BJ (cell line): ENCODE measurements at regions not wholly inside any gene's neighbourhood (a gene's known extent, or its start where the extent isn't known, plus 50 kb on each side); places are given as distances from the start of the nearest gene placed in this dataset.
"Not testable (repeated sequence)": the region's sequence is repeated elsewhere in the genome, so short reads cannot be mapped to it uniquely, and the experiment has no call there.

ENCODE experiments used
- CTCF ChIA-PET: fragments of 350-600 bp; formaldehyde crosslinking; extraction: SDS; loops from one replicate; lab custom pipeline; 2021; ENCODE audit warnings: antibody characterized with exemption, inconsistent platforms; lab: Yijun Ruan, JAX
- POLR2A ChIA-PET: fragments of 300-600 bp; sonication (Branson Sonifier 250); formaldehyde crosslinking; extraction: SDS; loops from one replicate; lab custom pipeline; 2021; ENCODE audit warnings: antibody characterized with exemption; lab: Charles Lee
- DNase-seq: peaks from one replicate; pipeline ENCODE4 v3.0.0-alpha.2; 2011; ENCODE audit warnings: low read depth
- H3K27me3 ChIP-seq: 2 replicates; pipeline ENCODE4 v1.6.0; 2011; ENCODE audit warnings: low read length; ENCODE audit not compliant: control insufficient read depth, insufficient read depth
- H3K36me3 ChIP-seq: 2 replicates; pipeline ENCODE4 v1.5.1; 2011; ENCODE audit warnings: low read length; ENCODE audit not compliant: control insufficient read depth, insufficient read depth
- H3K4me3 ChIP-seq: 2 replicates; pipeline ENCODE4 v1.5.1; 2011; ENCODE audit warnings: low read depth, mild to moderate bottlenecking, control low read depth, low read length
- TF ChIP-seq, protein P1 (sequence below): IDR thresholded peaks from 2 replicates; pipeline ENCODE4 v1.5.1; 2011; ENCODE audit warnings: low read depth, mild to moderate bottlenecking, control low read depth, inconsistent platforms, low read length, moderate library complexity; ENCODE audit not compliant: insufficient read depth

DNA sequence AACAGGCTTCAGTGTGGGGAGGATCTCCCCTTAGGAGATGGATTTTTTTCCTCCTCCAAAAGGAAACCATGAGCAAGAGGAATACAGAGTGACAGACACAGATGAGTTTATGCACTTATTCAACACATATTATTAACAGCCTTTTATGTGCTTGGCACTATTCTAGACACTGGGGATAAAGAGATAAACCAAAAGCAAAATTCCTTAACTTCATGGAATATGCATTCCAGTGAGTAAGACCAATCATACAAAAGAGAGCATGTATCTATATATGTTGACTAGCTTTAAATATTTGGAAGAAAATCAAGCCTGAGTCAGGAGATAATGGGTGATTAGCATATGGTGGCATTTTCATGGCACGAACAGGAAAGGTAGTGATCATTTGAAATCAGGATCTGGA lies 284.4 kb upstream of the RASGRP1 start:
- ChIA-PET CTCF (no interaction called here), POLR2A (interaction anchor here (0.5 kb wide), 1 partner anchor 41 kb away, joined by 3 read pairs; no protein-coding TSS in a partner anchor)
- H3K4me3 ChIP-seq = no peak overlapping the region
- TF ChIP-seq, protein P1, sequence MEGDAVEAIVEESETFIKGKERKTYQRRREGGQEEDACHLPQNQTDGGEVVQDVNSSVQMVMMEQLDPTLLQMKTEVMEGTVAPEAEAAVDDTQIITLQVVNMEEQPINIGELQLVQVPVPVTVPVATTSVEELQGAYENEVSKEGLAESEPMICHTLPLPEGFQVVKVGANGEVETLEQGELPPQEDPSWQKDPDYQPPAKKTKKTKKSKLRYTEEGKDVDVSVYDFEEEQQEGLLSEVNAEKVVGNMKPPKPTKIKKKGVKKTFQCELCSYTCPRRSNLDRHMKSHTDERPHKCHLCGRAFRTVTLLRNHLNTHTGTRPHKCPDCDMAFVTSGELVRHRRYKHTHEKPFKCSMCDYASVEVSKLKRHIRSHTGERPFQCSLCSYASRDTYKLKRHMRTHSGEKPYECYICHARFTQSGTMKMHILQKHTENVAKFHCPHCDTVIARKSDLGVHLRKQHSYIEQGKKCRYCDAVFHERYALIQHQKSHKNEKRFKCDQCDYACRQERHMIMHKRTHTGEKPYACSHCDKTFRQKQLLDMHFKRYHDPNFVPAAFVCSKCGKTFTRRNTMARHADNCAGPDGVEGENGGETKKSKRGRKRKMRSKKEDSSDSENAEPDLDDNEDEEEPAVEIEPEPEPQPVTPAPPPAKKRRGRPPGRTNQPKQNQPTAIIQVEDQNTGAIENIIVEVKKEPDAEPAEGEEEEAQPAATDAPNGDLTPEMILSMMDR = no peak
- no peaks in the 10 kb centered on the region for H3K27me3 ChIP-seq
- H3K36me3 ChIP-seq = no peaks in the 10 kb centered on the region
- DNase-seq = no peak

DNA sequence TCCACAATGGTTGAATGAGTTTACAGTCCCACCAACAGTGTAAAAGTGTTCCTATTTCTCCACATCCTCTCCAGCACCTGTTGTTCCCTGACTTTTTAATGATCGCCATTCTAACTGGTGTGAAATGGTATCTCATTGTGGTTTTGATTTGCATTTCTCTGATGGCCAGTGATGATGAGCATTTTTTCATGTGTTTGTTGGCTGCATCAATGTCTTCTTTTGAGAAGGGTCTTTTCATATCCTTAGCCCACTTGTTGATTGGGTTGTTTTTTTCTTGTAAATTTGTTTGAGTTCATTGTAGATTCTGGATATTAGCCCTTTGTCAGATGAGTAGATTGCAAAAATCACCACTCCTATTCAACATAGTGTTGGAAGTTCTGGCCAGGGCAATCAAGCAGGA lies 287.6 kb upstream of the RASGRP1 start:
- DNase-seq, POLR2A ChIA-PET, H3K27me3 ChIP-seq, H3K36me3 ChIP-seq, H3K4me3 ChIP-seq: not testable (repeated sequence)
- CTCF ChIA-PET = interaction anchor here (1.4 kb wide), 1 partner anchor 11 kb away, joined by 7 read pairs; no protein-coding TSS in a partner anchor

DNA sequence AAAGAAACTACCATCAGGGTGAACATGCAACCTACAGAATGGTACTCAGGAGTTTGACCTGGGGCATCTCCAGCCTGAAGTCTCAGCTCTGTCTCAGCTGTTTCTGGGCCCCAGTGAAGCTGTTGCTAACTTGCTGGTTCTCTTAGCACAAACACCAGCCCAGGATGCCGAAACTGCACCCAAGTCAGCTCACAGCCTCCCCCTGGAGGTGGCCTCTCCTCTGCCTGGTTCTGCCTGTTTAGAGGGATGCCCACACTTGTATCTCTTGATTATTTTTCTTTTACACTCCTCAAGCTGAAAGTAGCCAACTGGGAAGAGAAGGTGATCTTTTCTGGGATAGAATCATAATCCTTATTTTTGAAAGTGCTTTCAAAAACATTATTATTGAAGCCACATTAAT lies 289.0 kb upstream of the RASGRP1 start:
- Histone ChIP-seq H3K4me3 (no peak overlapping the region), H3K36me3 (no peaks in the 10 kb centered on the region), H3K27me3 (no peaks in the 10 kb centered on the region)
- ChIA-PET CTCF (interaction anchor here (1.0 to 1.5 kb wide), 4 partner anchors 10 to 146 kb away, joined by 3 to 7 read pairs (median 4); no protein-coding TSS in a partner anchor), POLR2A (no interaction called here)
- TF ChIP-seq, protein P1 = peak; percentile 47
- DNase-seq = no peak

- TF ChIP-seq, protein P1 = no peak
- DNase-seq = no peak
- Histone ChIP-seq H3K27me3 (no peaks in the 10 kb centered on the region), H3K4me3 (no peak overlapping the region), H3K36me3 (no peaks in the 10 kb centered on the region)
- ChIA-PET POLR2A (interaction anchor here (0.6 kb wide), 1 partner anchor 28 kb away, joined by 4 read pairs; no protein-coding TSS in a partner anchor), CTCF (interaction anchor here (0.8 to 1.5 kb wide), 5 partner anchors 13 to 147 kb away, joined by 3 to 5 read pairs (median 3); no protein-coding TSS in a partner anchor)
Observed at GRCh38 chr15:38854506-38854905, 289.9 kb upstream of the RASGRP1 start.

GRCh38 chr15:38857814-38858213 lies 293.2 kb upstream of the RASGRP1 start:
- ChIA-PET CTCF (no interaction called here), POLR2A (no interaction called here)
- TF ChIP-seq, protein P1 = no peak
- no peaks in the 10 kb centered on the region for H3K27me3 ChIP-seq
- H3K36me3 ChIP-seq = no peaks in the 10 kb centered on the region
- DNase-seq = no peak
- no peak overlapping the region for H3K4me3 ChIP-seq

- Histone ChIP-seq H3K36me3 (no peaks in the 10 kb centered on the region), H3K27me3 (no peaks in the 10 kb centered on the region), H3K4me3 (no peak overlapping the region)
- POLR2A ChIA-PET = no interaction called here
- DNase-seq = no peak
- CTCF ChIA-PET = interaction anchor here (0.7 kb wide), 1 partner anchor 152 kb away, joined by 4 read pairs; no protein-coding TSS in a partner anchor
- TF ChIP-seq, protein P1 = no peak
Observed at GRCh38 chr15:38859574-38859973, 295.0 kb upstream of the RASGRP1 start.
